ENCODE measurements at regions not wholly inside any gene's neighbourhood (a gene's known extent, or its start where the extent isn't known, plus 50 kb on each side); places are given as distances from the start of the nearest gene placed in this dataset.

DNA sequence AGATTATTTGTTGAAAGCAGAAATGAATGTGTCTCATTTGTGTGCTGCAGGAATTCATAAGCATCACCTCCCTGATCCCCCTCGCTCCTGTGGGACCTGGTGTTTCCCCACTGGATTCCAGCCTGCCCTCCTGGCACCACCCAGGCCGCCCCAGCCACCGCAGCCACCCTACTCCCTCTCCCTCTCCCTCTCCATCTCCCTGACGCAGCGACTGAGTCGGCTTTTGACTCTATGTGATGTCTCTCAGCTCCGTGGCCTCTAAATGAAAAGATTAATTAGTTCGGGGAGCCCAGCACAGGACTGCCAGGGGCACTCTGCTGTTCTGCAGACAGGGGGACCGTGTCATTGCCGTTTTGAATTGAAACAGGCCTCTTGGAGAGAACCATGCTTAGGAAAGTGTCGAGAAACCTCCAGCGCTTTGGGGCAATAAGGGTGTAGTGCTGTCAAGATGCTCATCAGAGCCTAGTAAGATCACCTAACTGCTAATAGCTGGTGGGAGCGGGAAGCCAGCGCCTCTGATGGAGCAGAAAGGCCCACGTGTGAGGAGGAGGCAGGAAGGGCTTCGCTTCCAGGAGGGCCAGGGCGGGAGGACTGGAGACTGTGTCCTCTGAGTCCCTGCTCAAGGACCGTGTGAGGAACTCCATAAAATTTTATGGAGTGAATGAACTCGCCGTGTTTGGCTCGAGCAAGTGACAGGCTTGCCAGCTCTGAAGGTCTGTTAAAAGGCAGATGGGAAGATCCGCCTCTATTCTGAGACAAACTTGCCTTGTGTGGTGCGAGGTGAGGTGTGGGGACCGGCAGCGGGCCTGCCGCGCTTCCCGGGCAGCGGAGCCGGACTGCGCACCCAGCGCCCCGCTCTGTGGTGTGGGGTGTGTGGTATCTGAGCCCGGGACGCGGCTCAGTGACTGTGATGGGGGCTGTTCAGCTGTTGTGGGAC is 157.4 kb upstream of the C14orf180 start:
- TF ChIP-seq, protein P1, sequence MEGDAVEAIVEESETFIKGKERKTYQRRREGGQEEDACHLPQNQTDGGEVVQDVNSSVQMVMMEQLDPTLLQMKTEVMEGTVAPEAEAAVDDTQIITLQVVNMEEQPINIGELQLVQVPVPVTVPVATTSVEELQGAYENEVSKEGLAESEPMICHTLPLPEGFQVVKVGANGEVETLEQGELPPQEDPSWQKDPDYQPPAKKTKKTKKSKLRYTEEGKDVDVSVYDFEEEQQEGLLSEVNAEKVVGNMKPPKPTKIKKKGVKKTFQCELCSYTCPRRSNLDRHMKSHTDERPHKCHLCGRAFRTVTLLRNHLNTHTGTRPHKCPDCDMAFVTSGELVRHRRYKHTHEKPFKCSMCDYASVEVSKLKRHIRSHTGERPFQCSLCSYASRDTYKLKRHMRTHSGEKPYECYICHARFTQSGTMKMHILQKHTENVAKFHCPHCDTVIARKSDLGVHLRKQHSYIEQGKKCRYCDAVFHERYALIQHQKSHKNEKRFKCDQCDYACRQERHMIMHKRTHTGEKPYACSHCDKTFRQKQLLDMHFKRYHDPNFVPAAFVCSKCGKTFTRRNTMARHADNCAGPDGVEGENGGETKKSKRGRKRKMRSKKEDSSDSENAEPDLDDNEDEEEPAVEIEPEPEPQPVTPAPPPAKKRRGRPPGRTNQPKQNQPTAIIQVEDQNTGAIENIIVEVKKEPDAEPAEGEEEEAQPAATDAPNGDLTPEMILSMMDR (IDR thresholded peaks at IDR 0.05), result no peak
- H3K4me1 ChIP-seq, result no peaks in the 10 kb centered on the region
- ATAC-seq (no peak), DNase-seq (peak; percentile 52)
- no peaks in the 10 kb centered on the region for H3K9me3 ChIP-seq
- no peaks in the 10 kb centered on the region for H3K36me3 ChIP-seq
- H3K27ac ChIP-seq, result no peak overlapping the region
- intact Hi-C loops (cut with DNase I), result no loop called here
- H3K27me3 ChIP-seq, result no peaks in the 10 kb centered on the region
- H3K4me3 ChIP-seq, result no peak overlapping the region

- Histone ChIP-seq H3K4me1 (no peaks in the 10 kb centered on the region), H3K27me3 (no peaks in the 10 kb centered on the region), H3K9me3 (no peaks in the 10 kb centered on the region), H3K4me3 (no peak overlapping the region), H3K27ac (no peak overlapping the region), H3K36me3 (no peaks in the 10 kb centered on the region)
- intact Hi-C loops (cut with DNase I), result no loop called here
- TF ChIP-seq, protein P1 (IDR thresholded peaks at IDR 0.05), result no peak
- DNase-seq, result peak; percentile 57
- ATAC-seq, result no peak
These were observed 156.5 kb upstream of the C14orf180 start for GRCh38 chr14:104422837-104423681.

GRCh38 chr14:104423701-104424405 is 155.7 kb upstream of the C14orf180 start:
- no peaks in the 10 kb centered on the region for H3K27me3 ChIP-seq
- H3K36me3 ChIP-seq, result no peaks in the 10 kb centered on the region
- TF ChIP-seq, protein P1 (IDR thresholded peaks at IDR 0.05), result no peak
- ATAC-seq (no peak), DNase-seq (peak; percentile 57)
- H3K9me3 ChIP-seq, result no peaks in the 10 kb centered on the region
- H3K4me1 ChIP-seq, result no peaks in the 10 kb centered on the region
- H3K4me3 ChIP-seq, result no peak overlapping the region
- H3K27ac ChIP-seq, result no peak overlapping the region
- intact Hi-C loops (cut with DNase I), result no loop called here

- TF ChIP-seq, protein P1 (IDR thresholded peaks at IDR 0.05), result no peak
- H3K27ac ChIP-seq, result no peak overlapping the region
These were observed 155.0 kb upstream of the C14orf180 start for GRCh38 chr14:104424406-104425072.

DNA sequence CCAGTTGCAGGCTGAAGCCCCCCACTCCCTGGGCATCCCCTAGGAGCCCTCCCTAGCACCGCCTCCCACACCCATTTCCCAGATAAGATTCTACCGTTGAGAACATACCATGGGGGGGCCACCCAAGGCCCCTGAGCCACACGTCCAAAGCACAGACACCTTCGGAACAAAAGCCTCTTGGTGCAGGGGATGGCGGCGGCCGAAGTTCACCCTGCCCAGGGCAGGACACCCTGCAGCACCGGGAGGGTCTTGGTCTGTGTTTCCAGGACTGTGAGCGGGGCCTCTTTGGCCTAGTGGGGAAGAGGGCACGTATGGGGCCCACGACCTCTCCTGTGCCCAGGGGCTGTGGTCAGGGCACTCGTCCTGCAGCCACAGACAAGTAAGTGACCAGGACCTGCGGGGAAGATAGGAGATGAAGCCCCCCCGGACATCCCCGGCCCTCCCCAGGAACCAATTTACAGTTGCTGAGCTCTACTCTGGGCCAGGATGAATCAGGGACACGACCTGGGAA is 154.3 kb upstream of the C14orf180 start:
- Histone ChIP-seq H3K36me3 (no peaks in the 10 kb centered on the region), H3K27me3 (no peaks in the 10 kb centered on the region)

More at GRCh38 chr14:104424406-104425072, 155.0 kb upstream of the C14orf180 start:
- intact Hi-C loops (cut with DNase I), result no loop called here
- no peaks in the 10 kb centered on the region for H3K4me1 ChIP-seq
- peak; percentile 13 for ATAC-seq
- no peak overlapping the region for H3K4me3 ChIP-seq
- no peaks in the 10 kb centered on the region for H3K27me3 ChIP-seq
- H3K36me3 ChIP-seq, result no peaks in the 10 kb centered on the region
- H3K9me3 ChIP-seq, result no peaks in the 10 kb centered on the region
- DNase-seq, result peak; percentile 60

More for the DNA sequence above, 154.3 kb upstream of the C14orf180 start:
- H3K4me1 ChIP-seq, result no peaks in the 10 kb centered on the region
- DNase-seq (peak; percentile 62), ATAC-seq (no peak)
- intact Hi-C loops (cut with DNase I), result no loop called here
- H3K4me3 ChIP-seq, result no peak overlapping the region
- no peak overlapping the region for H3K27ac ChIP-seq
- TF ChIP-seq, protein P1 (IDR thresholded peaks at IDR 0.05), result no peak
- H3K9me3 ChIP-seq, result no peaks in the 10 kb centered on the region
